K562 (cell line): ENCODE measurements at regions not wholly inside any gene's neighbourhood (a gene's known extent, or its start where the extent isn't known, plus 50 kb on each side); places are given as distances from the start of the nearest gene placed in this dataset.

Source experiments
- ATAC-seq: fragments of 200-7000 bp; cut with Tn5 transposase; 3 replicates; pipeline ENCODE4 v1.9.1; 2020; ENCODE audit warnings: moderate library complexity
- BruUV-seq: library from RNA; stranded (reverse); fragments of 400-500 nt; replicated peaks from 2 replicates; lab custom pipeline; 2021; lab: Mats Ljungman, UMichigan
- CTCF ChIA-PET: fragments of 300-600 bp; formaldehyde crosslinking; extraction: SDS; loops from one replicate; lab custom pipeline; 2021; ENCODE audit warnings: low intra/inter-chr PET ratio; lab: Yijun Ruan, JAX
- POLR2A ChIA-PET: fragments of 300-600, 350-650 bp; sonication (Branson Sonifier 250); formaldehyde crosslinking; extraction: SDS; loops from one replicate; lab custom pipeline; 2021; ENCODE audit warnings: antibody characterized with exemption, inconsistent platforms; lab: Yijun Ruan, JAX
- DNase-seq, 4 experiments: peaks; one replicate each; pipeline versions ENCODE4 v3.0.0 to v3.0.0-alpha.2; 2011 to 2018; ENCODE audit warnings: low spot score in 3 of 4, mixed read lengths in 3 of 4; ENCODE audit errors: extremely low read depth in 1 of 4
- FAIRE-seq: peaks from 2 replicates; lab custom pipeline; 2011; peaks lifted over from hg19 to GRCh38; lab: Jason Lieb, UNC
- H2AFZ ChIP-seq: 2 replicates; pipeline ENCODE4 v1.6.0; 2011; ENCODE audit warnings: low read depth, low read length, control low read depth, inconsistent platforms
- H3K27ac ChIP-seq: fragments of 200-600 bp; 3 replicates; pipeline ENCODE4 v1.8.0; 2011; ENCODE audit warnings: low read depth, mild to moderate bottlenecking, control low read depth, inconsistent platforms, low read length, moderate library complexity, mixed read lengths; ENCODE audit errors: extremely low read depth
- H3K27me3 ChIP-seq, 2 experiments: fragments of 300-600 bp in 1 of 2; 2 replicates in 1 of 2; 3 replicates in 1 of 2; pipeline versions ENCODE4 v1.6.0 to v1.8.0; 2011; ENCODE audit warnings: inconsistent platforms in 2 of 2, low read length in 2 of 2, mild to moderate bottlenecking in 1 of 2, mixed read lengths in 1 of 2, moderate library complexity in 1 of 2; ENCODE audit not compliant: control insufficient read depth in 2 of 2, insufficient read depth in 2 of 2
- H3K36me3 ChIP-seq: fragments of 300-600 bp; 3 replicates; pipeline ENCODE4 v1.8.0; 2011; ENCODE audit warnings: mild to moderate bottlenecking, low read length, inconsistent platforms; ENCODE audit not compliant: control insufficient read depth, insufficient read depth
- H3K4me1 ChIP-seq, 2 experiments: fragments of 200-600 bp in 1 of 2; replicated peaks in 1 of 2; 2 replicates in 1 of 2; 3 replicates in 1 of 2; pipeline versions ENCODE4 v1.5.1 to v1.8.0; 2011; ENCODE audit warnings: inconsistent platforms in 2 of 2, low read length in 2 of 2, mild to moderate bottlenecking in 1 of 2, mixed read lengths in 1 of 2, moderate library complexity in 1 of 2; ENCODE audit not compliant: control insufficient read depth in 2 of 2, insufficient read depth in 2 of 2
- H3K4me2 ChIP-seq: 2 replicates; pipeline ENCODE4 v1.6.1; 2011; ENCODE audit warnings: low read length, control low read depth, inconsistent platforms, mixed read lengths; ENCODE audit not compliant: insufficient read depth
- H3K4me3 ChIP-seq: fragments of 200-600 bp; sonication (generic), shearing (Covaris generic); 2 replicates; pipeline ENCODE4 v1.5.1; 2016; ENCODE audit warnings: control low read depth, inconsistent platforms
- H3K79me2 ChIP-seq: fragments of 200-600 bp; 3 replicates; pipeline ENCODE4 v1.8.0; 2011; ENCODE audit warnings: low read length, inconsistent platforms; ENCODE audit not compliant: control insufficient read depth, insufficient read depth
- H3K9ac ChIP-seq, 2 experiments: 2 replicates each; pipeline versions ENCODE4 v1.6.0 to v1.6.1; 2011; ENCODE audit warnings: low read depth in 2 of 2, low read length in 2 of 2, control low read depth in 1 of 2, inconsistent platforms in 1 of 2, mild to moderate bottlenecking in 1 of 2, mixed read lengths in 1 of 2; ENCODE audit not compliant: insufficient read depth in 1 of 2
- H3K9me1 ChIP-seq: one replicate; pipeline ENCODE4 v1.6.0; 2011; ENCODE audit warnings: inconsistent platforms, mild to moderate bottlenecking, low read length, moderate library complexity; ENCODE audit not compliant: control insufficient read depth, insufficient read depth
- H3K9me3 ChIP-seq: replicated peaks from 2 replicates; pipeline ENCODE4 v1.5.1; 2011; ENCODE audit warnings: low read depth, low read length, inconsistent platforms; ENCODE audit not compliant: control insufficient read depth, insufficient read depth
- H4K20me1 ChIP-seq: replicated peaks from 2 replicates; pipeline ENCODE4 v1.6.1; 2011; ENCODE audit warnings: low read length, inconsistent platforms, mixed read lengths; ENCODE audit not compliant: control insufficient read depth, insufficient read depth
- ATF1 ChIP-seq, 2 experiments: fragments of 450-650 bp in 1 of 2; IDR thresholded peaks; 2 replicates each; pipeline ENCODE4 v1.6.1; 2016; ENCODE audit warnings: missing compliant biosample characterization in 1 of 2, missing genetic modification characterization in 1 of 2
- DMBX1 ChIP-seq: fragments of 250-450 bp; sonication (Bioruptor Pico); IDR thresholded peaks from 2 replicates; pipeline ENCODE4 v1.8.0; 2022; ENCODE audit warnings: inconsistent platforms, mild to moderate bottlenecking, moderate library complexity, borderline replicate concordance
- E2F8 ChIP-seq: fragments of 450-650 bp; IDR thresholded peaks from 2 replicates; pipeline ENCODE4 v1.7.1; 2018; ENCODE audit warnings: mild to moderate bottlenecking, low read depth; ENCODE audit not compliant: partially characterized antibody
- HSF4 ChIP-seq: fragments of 250-450 bp; sonication (Bioruptor Pico); IDR thresholded peaks from 2 replicates; pipeline ENCODE4 v2.1.2; 2022; ENCODE audit warnings: mild to moderate bottlenecking, moderate library complexity, borderline replicate concordance
- ILK ChIP-seq: fragments of 450-650 bp; IDR thresholded peaks from 2 replicates; pipeline ENCODE4 v1.6.1; 2016; ENCODE audit warnings: missing genetic modification characterization, low read depth, mild to moderate bottlenecking, missing compliant biosample characterization, moderate library complexity, borderline replicate concordance
- JUND ChIP-seq, 2 experiments: IDR thresholded peaks; 2 replicates in 1 of 2; 3 replicates in 1 of 2; pipeline ENCODE4 v1.6.1; 2011; ENCODE audit warnings: borderline replicate concordance in 2 of 2, low read depth in 2 of 2, low read length in 2 of 2, improper control_type of control experiment in 1 of 2, missing biosample characterization in 1 of 2, missing genetic modification characterization in 1 of 2, missing genetic modification reagents in 1 of 2
- WGBS: fragments of 100-300 bp; shearing (Covaris generic); methylation state at CpG from one replicate; pipeline ENCODE4 v1.1.6; 2016; ENCODE audit warnings: low coverage, mixed read lengths; ENCODE audit not compliant: insufficient coverage; ENCODE audit errors: missing lambda C conversion rate; 5-methylcytosine and 5-hydroxymethylcytosine counted together
- in situ Hi-C: fragments of 300-500 bp; cut with MboI; formaldehyde crosslinking; loops from 4 replicates; pipeline ENCODE4 v1.15.0; 2018; ENCODE audit warnings: inconsistent platforms, mixed read lengths
- intact Hi-C: fragments of 100-400 bp; cut with micrococcal nuclease; formaldehyde crosslinking; loops from 2 replicates; pipeline ENCODE4 v1.14.2; 2022

GRCh38 chrX:112367065-112367464 is 284.5 kb upstream of the TRPC5 start:
- POLR2A ChIA-PET, result no interaction called here
- Histone ChIP-seq H3K4me2 (no peak overlapping the region), H3K9me1 (no peaks in the 10 kb centered on the region), H3K4me1 (no peaks in the 10 kb centered on the region), H3K9ac (no peak overlapping the region), H3K36me3 (no peaks in the 10 kb centered on the region), H3K27ac (no peak overlapping the region), H3K79me2 (no peaks in the 10 kb centered on the region), H3K27me3 (no peaks in the 10 kb centered on the region), H3K4me3 (no peak overlapping the region), H3K9me3 (no peaks in the 10 kb centered on the region), H2AFZ (no peak overlapping the region), H4K20me1 (no peaks in the 10 kb centered on the region)
- TF ChIP-seq JUND (IDR thresholded peaks at IDR 0.05; ENCODE audit: borderline replicate concordance, low read depth, low read length), result no peak
- TF ChIP-seq JUND (tag; IDR thresholded peaks at IDR 0.05; ENCODE audit: borderline replicate concordance, low read depth, low read length), result no peak
- TF ChIP-seq ILK, result no peak
- no peak for TF ChIP-seq DMBX1 (CRISPR knock-in tag)
- TF ChIP-seq HSF4 (CRISPR knock-in tag), result no peak
- TF ChIP-seq E2F8, result no peak
- TF ChIP-seq ATF1 (CRISPR knock-in tag; IDR thresholded peaks at IDR 0.05), result no peak
- no peak for TF ChIP-seq ATF1 (tag; IDR thresholded peaks at IDR 0.05)
- ATAC-seq (no peak), FAIRE-seq (no peak), DNase-seq (no peak)
- in situ Hi-C loops (no loop called here), intact Hi-C loops (no loop called here)
- CTCF ChIA-PET, result no interaction called here
- BruUV-seq, result no TSS peak
- 0% methylated on average over 1 of the region's 1 CpG for WGBS
